HepG2 (cell line): ENCODE measurements at regions not wholly inside any gene's neighbourhood (a gene's known extent, or its start where the extent isn't known, plus 50 kb on each side); places are given as distances from the start of the nearest gene placed in this dataset.

Experiments used
- ATAC-seq: fragments of 200-7000 bp; cut with Tn5 transposase; 3 replicates; pipeline ENCODE4 v1.9.1; 2020; ENCODE audit warnings: mild to moderate bottlenecking, moderate library complexity
- BruUV-seq: library from RNA; stranded (reverse); fragments of 400-500 nt; replicated peaks from 2 replicates; lab custom pipeline; 2021; lab: Mats Ljungman, UMichigan
- CTCF ChIA-PET: fragments of 300-600 bp; formaldehyde crosslinking; extraction: SDS; loops from one replicate; lab custom pipeline; 2021; ENCODE audit warnings: low total read pairs, inconsistent platforms, low intra/inter-chr PET ratio; lab: Yijun Ruan, JAX
- POLR2A ChIA-PET: fragments of 350-600 bp; sonication (Branson Sonifier 250); formaldehyde crosslinking; loops from one replicate; lab custom pipeline; 2020; ENCODE audit warnings: antibody characterized with exemption, inconsistent platforms; lab: Yijun Ruan, JAX
- DNase-seq: peaks from one replicate; pipeline ENCODE4 v3.0.0-alpha.2; 2015; ENCODE audit warnings: low spot score
- FAIRE-seq: peaks from 3 replicates; lab custom pipeline; 2011; peaks lifted over from hg19 to GRCh38; lab: Jason Lieb, UNC
- H2AFZ ChIP-seq: one replicate; pipeline ENCODE4 v1.6.1; 2011; ENCODE audit warnings: low read length, inconsistent platforms
- H3K27ac ChIP-seq: fragments of 300-600 bp; 3 replicates; pipeline ENCODE4 v1.8.0; 2011; ENCODE audit warnings: mixed run types, mild to moderate bottlenecking, mixed read lengths, low read length, inconsistent platforms; ENCODE audit not compliant: insufficient read depth; ENCODE audit errors: extremely low read length
- H3K27me3 ChIP-seq, 2 experiments: fragments of 200-600 bp in 1 of 2; 2 replicates in 1 of 2; 3 replicates in 1 of 2; pipeline versions ENCODE4 v1.6.0 to v1.8.0; 2011; ENCODE audit warnings: low read length in 2 of 2, mild to moderate bottlenecking in 2 of 2, moderate library complexity in 2 of 2, inconsistent platforms in 1 of 2; ENCODE audit not compliant: insufficient read depth in 2 of 2, control insufficient read depth in 1 of 2
- H3K36me3 ChIP-seq, 2 experiments: fragments of 200-600 bp in 1 of 2; replicated peaks in 1 of 2; 2 replicates in 1 of 2; 3 replicates in 1 of 2; pipeline versions ENCODE4 v1.5.1 to v1.8.0; 2011; ENCODE audit warnings: low read length in 2 of 2, inconsistent platforms in 1 of 2; ENCODE audit not compliant: insufficient read depth in 2 of 2, control insufficient read depth in 1 of 2
- H3K4me1 ChIP-seq: 2 replicates; pipeline ENCODE4 v1.5.1; 2012; ENCODE audit warnings: low read length, inconsistent platforms; ENCODE audit not compliant: insufficient read depth
- H3K4me2 ChIP-seq: 2 replicates; pipeline ENCODE4 v1.6.0; 2011; ENCODE audit warnings: low read depth, low read length, inconsistent platforms
- H3K4me3 ChIP-seq, 3 experiments: fragments of 200-600 bp in 1 of 3; sonication (generic), shearing (Covaris generic) in 1 of 3; replicated peaks in 1 of 3; 2 replicates each; pipeline ENCODE4 v1.5.1; 2011 to 2016; ENCODE audit warnings: low read length in 3 of 3, inconsistent platforms in 2 of 3, low read depth in 2 of 3, mild to moderate bottlenecking in 2 of 3, control low read depth in 1 of 3, mixed read lengths in 1 of 3; ENCODE audit not compliant: insufficient read depth in 1 of 3
- H3K79me2 ChIP-seq: one replicate; pipeline ENCODE4 v1.6.1; 2011; ENCODE audit warnings: low read length, inconsistent platforms; ENCODE audit not compliant: insufficient read depth
- H3K9ac ChIP-seq: 2 replicates; pipeline ENCODE4 v1.6.0; 2011; ENCODE audit warnings: mild to moderate bottlenecking, low read depth, low read length, inconsistent platforms; ENCODE audit not compliant: insufficient read depth
- H3K9me3 ChIP-seq: 2 replicates; pipeline ENCODE4 v1.5.1; 2012; ENCODE audit warnings: mild to moderate bottlenecking, low read length
- H4K20me1 ChIP-seq: 2 replicates; pipeline ENCODE4 v1.6.0; 2011; ENCODE audit warnings: inconsistent platforms, mild to moderate bottlenecking, low read length, moderate library complexity; ENCODE audit not compliant: insufficient read depth
- CEBPG ChIP-seq: IDR thresholded peaks from 2 replicates; pipeline ENCODE4 v1.6.1; 2016
- FOXK1 ChIP-seq: sonication (generic); formaldehyde crosslinking; IDR thresholded peaks from 2 replicates; pipeline ENCODE4 v1.4.0; 2020; ENCODE audit warnings: low read depth, missing genetic modification reagents, borderline replicate concordance
- ISL2 ChIP-seq: sonication (generic); formaldehyde crosslinking; IDR thresholded peaks from 2 replicates; pipeline ENCODE4 v1.5.0; 2020; ENCODE audit warnings: missing genetic modification reagents
- MAFF ChIP-seq: IDR thresholded peaks from 2 replicates; pipeline ENCODE4 v1.6.1; 2011; ENCODE audit warnings: low read depth, low read length, improper control_type of control experiment
- MAFK ChIP-seq, 2 experiments: IDR thresholded peaks in 1 of 2; conservative IDR thresholded peaks in 1 of 2; 2 replicates each; pipeline ENCODE4 v1.6.1; 2011; ENCODE audit warnings: improper control_type of control experiment in 2 of 2, low read length in 2 of 2
- RAD21 ChIP-seq: fragments of 450-650 bp; formaldehyde crosslinking; IDR thresholded peaks from 2 replicates; pipeline ENCODE4 v1.5.0; 2020; ENCODE audit warnings: mild to moderate bottlenecking
- SP5 ChIP-seq: IDR thresholded peaks from 2 replicates; pipeline ENCODE4 v1.6.1; 2016; ENCODE audit warnings: low read depth, borderline replicate concordance
- ZFX ChIP-seq: sonication (generic); formaldehyde crosslinking; IDR thresholded peaks from 2 replicates; pipeline ENCODE4 v1.4.0; 2020; ENCODE audit warnings: mild to moderate bottlenecking, low read depth, missing genetic modification reagents, moderate library complexity
- ZMYM2 ChIP-seq: sonication (generic); formaldehyde crosslinking; IDR thresholded peaks from 2 replicates; pipeline ENCODE4 v1.8.0; 2022; ENCODE audit warnings: mild to moderate bottlenecking, missing genetic modification reagents
- ZNF12 ChIP-seq: sonication (generic); formaldehyde crosslinking; IDR thresholded peaks from 2 replicates; pipeline ENCODE4 v1.5.0; 2020; ENCODE audit warnings: missing genetic modification reagents
- ZNF446 ChIP-seq: sonication (generic); formaldehyde crosslinking; IDR thresholded peaks from 2 replicates; pipeline ENCODE4 v1.5.0; 2020; ENCODE audit warnings: mild to moderate bottlenecking, missing genetic modification reagents
- ZNF615 ChIP-seq: sonication (generic); formaldehyde crosslinking; IDR thresholded peaks from 2 replicates; pipeline ENCODE4 v1.5.0; 2020; ENCODE audit warnings: mild to moderate bottlenecking, missing genetic modification reagents, borderline replicate concordance
- ZNF672 ChIP-seq: sonication (generic); formaldehyde crosslinking; IDR thresholded peaks from 2 replicates; pipeline ENCODE4 v1.8.1; 2022; ENCODE audit warnings: missing genetic modification reagents
- WGBS: methylation state at CpG from one replicate; pipeline ENCODE4 v1.1.6; 2017; ENCODE audit warnings: low lambda C conversion rate; 5-methylcytosine and 5-hydroxymethylcytosine counted together
- in situ Hi-C: cut with HindIII; loops from 2 replicates; pipeline ENCODE4 v1.10.0; 2017; ENCODE audit warnings: low pct_unique_long_range_greater_than_20kb; ENCODE audit not compliant: extremely low pct_ligation_motif_present
- intact Hi-C: fragments of 100-400 bp; cut with micrococcal nuclease; formaldehyde crosslinking; loops from one replicate; pipeline ENCODE4 v1.10.0; 2022; ENCODE audit not compliant: unreplicated experiment
- TF ChIP-seq, protein P1 (sequence below): sonication (generic); formaldehyde crosslinking; IDR thresholded peaks from 2 replicates; pipeline ENCODE4 v1.4.0; 2020; ENCODE audit warnings: low read depth, mild to moderate bottlenecking, missing genetic modification reagents
- TF ChIP-seq, protein P2 (sequence below): sonication (generic); formaldehyde crosslinking; IDR thresholded peaks from 2 replicates; pipeline ENCODE4 v1.4.0; 2020; ENCODE audit warnings: missing genetic modification reagents; ENCODE audit errors: not compliant biosample characterization
- TF ChIP-seq, protein P3 (sequence below): sonication (generic); formaldehyde crosslinking; IDR thresholded peaks from 2 replicates; pipeline ENCODE4 v1.4.0; 2020; ENCODE audit warnings: mild to moderate bottlenecking, missing genetic modification reagents, borderline replicate concordance

DNA sequence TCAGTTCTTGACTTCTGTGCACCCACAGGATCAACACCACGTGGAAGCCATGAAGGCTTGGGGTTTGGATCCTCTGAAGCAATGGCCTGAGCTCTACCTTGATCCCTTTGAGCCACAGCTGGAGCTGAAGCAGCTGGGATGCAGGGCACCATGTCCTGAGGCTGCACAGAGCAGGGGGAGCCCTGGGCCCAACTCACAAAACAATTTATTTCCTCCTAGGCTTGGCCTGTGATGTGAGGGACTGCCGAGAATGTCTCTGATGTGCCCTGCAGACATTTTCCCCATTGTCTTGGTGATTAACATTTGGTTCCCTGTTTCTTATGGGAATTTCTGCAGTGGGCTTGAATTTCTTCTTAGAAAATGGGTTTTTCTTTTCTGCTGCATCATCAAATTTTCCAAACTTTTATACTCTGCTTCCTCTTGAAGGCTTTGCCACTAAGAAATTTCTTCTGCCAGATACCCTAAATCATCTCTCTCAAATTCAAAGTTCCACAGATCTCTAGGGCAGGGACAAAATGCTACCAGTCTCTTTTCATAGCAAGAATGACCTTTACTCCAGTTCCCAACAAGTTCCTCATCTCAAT is 288.2 kb downstream of the CCDC59 start:
- Histone ChIP-seq H3K79me2 (no peaks in the 10 kb centered on the region), H3K4me1 (no peaks in the 10 kb centered on the region), H3K9me3 (peaks cover 54% of the 10 kb centered on the region), H3K27ac (no peak overlapping the region), H3K9ac (no peak overlapping the region), H3K36me3 (no peaks in the 10 kb centered on the region), H3K4me3 (no peak overlapping the region), H2AFZ (no peak overlapping the region), H3K27me3 (no peaks in the 10 kb centered on the region), H4K20me1 (no peaks in the 10 kb centered on the region), H3K4me2 (no peak overlapping the region)
- intact Hi-C loops, result no loop called here
- FAIRE-seq (no peak), ATAC-seq (no peak), DNase-seq (no peak)
- ChIA-PET POLR2A (no interaction called here), CTCF (no interaction called here)
- 0% methylated on average over 2 of the region's 2 CpGs for WGBS
- BruUV-seq, result no TSS peak
- in situ Hi-C loops, result no loop called here
- TF ChIP-seq ZNF12 (CRISPR knock-in tag) (no peak), RAD21 (no peak), MAFK (conservative IDR thresholded peaks at IDR 0.05 in 1 of 2, IDR thresholded peaks at IDR 0.05 in 1 of 2; ENCODE audit: low read length in 2 of 2) (peak; percentile 69 to 90; a peak in 3 of 4 replicates), ZNF615 (no peak), ZNF672 (CRISPR knock-in tag) (no peak), ZNF446 (CRISPR knock-in tag) (no peak), CEBPG (no peak), ZFX (CRISPR knock-in tag) (no peak), SP5 (no peak), ISL2 (no peak), MAFF (peak; percentile 87), ZMYM2 (no peak), FOXK1 (CRISPR knock-in tag) (no peak)
- TF ChIP-seq, protein P1, sequence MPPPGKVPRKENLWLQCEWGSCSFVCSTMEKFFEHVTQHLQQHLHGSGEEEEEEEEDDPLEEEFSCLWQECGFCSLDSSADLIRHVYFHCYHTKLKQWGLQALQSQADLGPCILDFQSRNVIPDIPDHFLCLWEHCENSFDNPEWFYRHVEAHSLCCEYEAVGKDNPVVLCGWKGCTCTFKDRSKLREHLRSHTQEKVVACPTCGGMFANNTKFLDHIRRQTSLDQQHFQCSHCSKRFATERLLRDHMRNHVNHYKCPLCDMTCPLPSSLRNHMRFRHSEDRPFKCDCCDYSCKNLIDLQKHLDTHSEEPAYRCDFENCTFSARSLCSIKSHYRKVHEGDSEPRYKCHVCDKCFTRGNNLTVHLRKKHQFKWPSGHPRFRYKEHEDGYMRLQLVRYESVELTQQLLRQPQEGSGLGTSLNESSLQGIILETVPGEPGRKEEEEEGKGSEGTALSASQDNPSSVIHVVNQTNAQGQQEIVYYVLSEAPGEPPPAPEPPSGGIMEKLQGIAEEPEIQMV, result no peak
- TF ChIP-seq, protein P2, sequence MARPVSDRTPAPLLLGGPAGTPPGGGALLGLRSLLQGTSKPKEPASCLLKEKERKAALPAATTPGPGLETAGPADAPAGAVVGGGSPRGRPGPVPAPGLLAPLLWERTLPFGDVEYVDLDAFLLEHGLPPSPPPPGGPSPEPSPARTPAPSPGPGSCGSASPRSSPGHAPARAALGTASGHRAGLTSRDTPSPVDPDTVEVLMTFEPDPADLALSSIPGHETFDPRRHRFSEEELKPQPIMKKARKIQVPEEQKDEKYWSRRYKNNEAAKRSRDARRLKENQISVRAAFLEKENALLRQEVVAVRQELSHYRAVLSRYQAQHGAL (CRISPR knock-in tag), result no peak
- TF ChIP-seq, protein P3, sequence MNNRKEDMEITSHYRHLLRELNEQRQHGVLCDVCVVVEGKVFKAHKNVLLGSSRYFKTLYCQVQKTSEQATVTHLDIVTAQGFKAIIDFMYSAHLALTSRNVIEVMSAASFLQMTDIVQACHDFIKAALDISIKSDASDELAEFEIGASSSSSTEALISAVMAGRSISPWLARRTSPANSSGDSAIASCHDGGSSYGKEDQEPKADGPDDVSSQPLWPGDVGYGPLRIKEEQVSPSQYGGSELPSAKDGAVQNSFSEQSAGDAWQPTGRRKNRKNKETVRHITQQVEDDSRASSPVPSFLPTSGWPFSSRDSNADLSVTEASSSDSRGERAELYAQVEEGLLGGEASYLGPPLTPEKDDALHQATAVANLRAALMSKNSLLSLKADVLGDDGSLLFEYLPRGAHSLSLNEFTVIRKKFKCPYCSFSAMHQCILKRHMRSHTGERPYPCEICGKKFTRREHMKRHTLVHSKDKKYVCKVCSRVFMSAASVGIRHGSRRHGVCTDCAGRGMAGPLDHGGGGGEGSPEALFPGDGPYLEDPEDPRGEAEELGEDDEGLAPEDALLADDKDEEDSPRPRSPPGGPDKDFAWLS (CRISPR knock-in tag), result no peak
